Adipocyte (in vitro differentiated cells): ENCODE measurements at regions not wholly inside any gene's neighbourhood (a gene's known extent, or its start where the extent isn't known, plus 50 kb on each side); places are given as distances from the start of the nearest gene placed in this dataset.

ENCODE experiments used
- DNase-seq: peaks from one replicate; pipeline ENCODE4 v3.0.0-alpha.2; 2015; ENCODE audit warnings: low read depth
- H3K27me3 ChIP-seq: replicated peaks from 2 replicates; pipeline ENCODE4 v1.7.0; 2013; ENCODE audit warnings: mild to moderate bottlenecking, low read length, moderate library complexity; ENCODE audit not compliant: control insufficient read depth, insufficient read depth
- H3K36me3 ChIP-seq: 2 replicates; pipeline ENCODE4 v1.7.0; 2013; ENCODE audit warnings: low read length, mild to moderate bottlenecking, moderate library complexity; ENCODE audit not compliant: control insufficient read depth, insufficient read depth, severe bottlenecking
- H3K4me1 ChIP-seq: 2 replicates; pipeline ENCODE4 v1.7.0; 2013; ENCODE audit warnings: mild to moderate bottlenecking, low read length, moderate library complexity; ENCODE audit not compliant: control insufficient read depth, insufficient read depth
- H3K4me3 ChIP-seq: 2 replicates; pipeline ENCODE4 v1.7.0; 2013; ENCODE audit warnings: mild to moderate bottlenecking, low read length, moderate library complexity
- H3K9ac ChIP-seq: 2 replicates; pipeline ENCODE4 v1.7.0; 2013; ENCODE audit warnings: mild to moderate bottlenecking, low read length, moderate library complexity
- H3K9me3 ChIP-seq: 2 replicates; pipeline ENCODE4 v1.7.0; 2013; ENCODE audit warnings: mild to moderate bottlenecking, low read length, moderate library complexity; ENCODE audit not compliant: control insufficient read depth

DNA sequence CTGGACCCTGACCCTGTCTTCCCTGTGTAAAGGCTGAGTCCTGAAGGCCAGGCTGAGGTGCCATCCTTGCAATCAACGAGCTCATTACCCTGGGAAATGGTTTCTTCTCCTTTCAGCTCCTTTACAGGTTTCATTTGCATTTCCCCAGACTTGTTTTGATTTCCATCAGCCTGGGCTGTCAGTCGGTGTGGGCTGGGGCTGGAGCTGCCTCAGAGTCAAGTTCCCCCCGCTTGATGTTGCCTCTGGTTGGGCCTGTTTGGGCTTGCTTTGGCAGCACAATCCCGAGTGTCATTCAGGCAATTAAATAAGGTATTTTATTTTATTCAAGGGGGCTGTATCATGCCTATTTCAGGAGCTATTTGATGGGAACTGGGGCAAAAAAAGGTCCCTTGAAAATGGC is 424.9 kb downstream of the INSC start:
- no peaks in the 10 kb centered on the region for H3K36me3 ChIP-seq
- no peaks in the 10 kb centered on the region for H3K4me1 ChIP-seq
- H3K9ac ChIP-seq = no peak overlapping the region
- H3K9me3 ChIP-seq = peaks cover 4% of the 10 kb centered on the region
- DNase-seq = no peak
- no peaks in the 10 kb centered on the region for H3K27me3 ChIP-seq
- H3K4me3 ChIP-seq = no peak overlapping the region

DNA sequence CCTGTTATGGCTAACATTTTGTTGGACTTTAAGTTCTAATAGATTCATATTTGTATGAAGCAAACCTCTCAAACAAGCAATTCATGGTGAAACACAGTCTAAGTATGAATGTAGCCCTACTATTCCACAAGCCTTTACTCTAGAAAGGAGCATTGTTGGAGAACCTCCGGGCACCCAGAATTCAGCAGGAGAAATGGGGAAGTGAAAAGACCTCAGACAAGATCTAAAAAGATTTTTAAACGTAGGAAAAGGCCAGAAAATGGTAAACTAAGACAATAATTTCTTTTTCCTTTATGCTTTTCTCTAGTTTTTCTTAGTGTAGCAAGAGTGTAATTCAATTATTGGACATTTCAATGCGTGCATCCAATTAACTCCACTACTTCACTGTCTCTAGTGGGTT is 426.4 kb downstream of the INSC start:
- Histone ChIP-seq H3K4me3 (no peak overlapping the region), H3K9me3 (peaks cover 4% of the 10 kb centered on the region), H3K36me3 (no peaks in the 10 kb centered on the region), H3K9ac (no peak overlapping the region), H3K27me3 (no peaks in the 10 kb centered on the region), H3K4me1 (no peaks in the 10 kb centered on the region)
- DNase-seq = no peak

DNA sequence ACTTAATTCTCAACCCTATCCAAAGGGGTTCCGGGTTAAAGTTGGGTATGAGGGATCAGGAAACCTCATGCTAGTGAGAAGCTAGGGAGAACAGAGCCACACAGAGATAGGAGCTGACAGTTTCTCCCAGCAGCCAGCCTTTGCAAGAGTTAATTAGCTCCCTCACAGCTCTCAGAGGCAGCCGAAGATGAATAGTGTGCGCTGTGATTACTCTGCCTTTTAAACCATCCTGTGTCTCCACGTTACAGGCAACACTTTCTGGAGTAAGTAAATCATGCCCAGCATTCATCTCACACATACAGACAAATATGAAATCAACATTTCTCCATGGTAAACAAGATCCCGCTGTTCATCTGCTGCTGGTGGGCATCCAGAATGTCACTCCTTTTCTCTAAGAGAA is 429.6 kb downstream of the INSC start:
- Histone ChIP-seq H3K9me3 (no peaks in the 10 kb centered on the region), H3K4me3 (no peak overlapping the region), H3K4me1 (no peaks in the 10 kb centered on the region), H3K27me3 (no peaks in the 10 kb centered on the region), H3K36me3 (no peaks in the 10 kb centered on the region), H3K9ac (no peak overlapping the region)
- no peak for DNase-seq

DNA sequence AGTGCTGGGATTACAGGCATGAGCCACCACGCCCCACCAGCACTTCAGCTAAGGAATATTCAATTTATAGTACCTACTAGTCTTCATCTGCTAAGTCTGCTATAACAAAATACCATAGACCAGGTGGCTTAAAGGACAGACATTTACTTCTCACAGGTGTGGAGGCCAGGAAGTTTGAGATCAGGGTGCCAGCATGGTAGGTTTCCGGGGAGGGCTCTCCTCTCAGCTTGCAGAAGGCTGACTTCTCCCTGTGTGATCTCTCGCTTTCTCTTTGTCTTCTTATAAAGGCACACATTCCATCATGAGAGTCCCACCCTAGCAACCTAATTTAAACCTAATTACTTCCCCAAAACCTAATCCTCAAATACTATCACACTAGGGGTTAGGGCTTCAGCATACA is 433.0 kb downstream of the INSC start:
- no peaks in the 10 kb centered on the region for H3K36me3 ChIP-seq
- H3K4me3 ChIP-seq = no peak overlapping the region
- no peaks in the 10 kb centered on the region for H3K9me3 ChIP-seq
- DNase-seq = no peak
- no peak overlapping the region for H3K9ac ChIP-seq
- no peaks in the 10 kb centered on the region for H3K4me1 ChIP-seq
- no peaks in the 10 kb centered on the region for H3K27me3 ChIP-seq

DNA sequence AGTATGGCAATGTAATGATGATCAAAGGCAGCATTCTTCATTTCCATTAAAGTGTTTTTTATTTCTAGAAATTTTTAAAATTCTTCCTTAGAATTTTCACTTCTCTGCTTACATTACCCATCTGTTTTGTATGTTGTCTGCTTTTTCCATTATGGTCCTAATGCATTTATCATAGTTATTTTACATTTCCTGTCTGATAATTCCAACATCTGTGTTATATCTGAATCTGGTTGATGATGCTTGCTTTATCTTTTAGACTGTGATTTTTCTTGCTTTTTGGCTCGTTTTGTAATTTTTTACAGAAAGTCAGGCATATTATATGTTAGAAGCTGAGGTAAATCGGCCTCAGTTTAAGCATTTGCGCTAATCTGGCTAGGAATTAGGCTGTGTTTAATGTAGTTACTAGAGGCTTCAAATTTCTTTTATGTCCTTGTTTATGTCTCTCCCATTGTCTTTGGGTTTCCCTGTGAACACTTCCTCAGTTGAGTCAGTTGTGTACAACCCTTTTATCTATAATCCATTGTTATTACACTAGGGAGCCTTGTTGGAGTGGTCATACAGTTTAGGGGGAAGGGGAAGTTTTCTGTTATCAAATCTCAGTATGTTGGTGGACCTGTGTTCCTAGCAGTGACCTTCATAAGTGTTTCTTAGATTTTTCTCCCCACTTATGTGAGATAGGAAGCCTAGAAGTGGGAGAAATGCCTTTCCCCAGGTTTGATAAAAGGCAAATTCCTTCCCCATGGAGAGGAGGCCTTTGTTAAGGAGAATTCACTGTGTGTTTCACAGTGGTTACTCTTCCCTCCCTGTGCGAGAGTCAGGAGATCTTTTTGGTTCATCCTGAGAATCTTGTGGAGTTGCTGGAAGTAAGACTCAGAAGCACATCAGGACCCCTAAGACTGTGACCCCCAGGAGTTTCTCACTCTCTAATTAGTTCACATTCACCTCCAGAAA is 437.5 kb downstream of the INSC start:
- no peak for DNase-seq
- Histone ChIP-seq H3K27me3 (no peaks in the 10 kb centered on the region), H3K9me3 (no peaks in the 10 kb centered on the region), H3K9ac (no peak overlapping the region), H3K4me1 (no peaks in the 10 kb centered on the region), H3K4me3 (no peak overlapping the region), H3K36me3 (no peaks in the 10 kb centered on the region)

DNA sequence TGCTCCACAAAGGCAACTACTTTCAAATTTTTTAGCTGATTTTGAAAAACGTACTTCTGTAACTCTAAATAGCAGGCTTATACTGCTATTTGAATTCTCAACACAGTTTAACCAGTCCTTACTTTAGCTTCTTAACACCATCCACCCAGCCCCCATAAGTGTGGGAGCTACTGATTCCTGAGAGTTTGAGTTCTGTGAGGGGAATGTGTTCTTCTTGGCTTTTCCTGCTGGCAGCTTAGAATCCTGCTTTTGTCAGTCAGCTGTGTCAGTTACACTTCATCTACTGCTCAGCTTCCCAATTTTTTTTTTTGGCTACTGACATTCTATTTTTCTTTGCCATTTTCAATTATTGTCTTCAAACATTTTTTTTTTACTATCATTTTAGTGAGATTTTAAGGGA is 440.4 kb downstream of the INSC start:
- no peak overlapping the region for H3K9ac ChIP-seq
- H3K27me3 ChIP-seq = no peaks in the 10 kb centered on the region
- H3K36me3 ChIP-seq = no peaks in the 10 kb centered on the region
- no peaks in the 10 kb centered on the region for H3K4me1 ChIP-seq
- H3K9me3 ChIP-seq = no peaks in the 10 kb centered on the region
- H3K4me3 ChIP-seq = no peak overlapping the region
- no peak for DNase-seq

DNA sequence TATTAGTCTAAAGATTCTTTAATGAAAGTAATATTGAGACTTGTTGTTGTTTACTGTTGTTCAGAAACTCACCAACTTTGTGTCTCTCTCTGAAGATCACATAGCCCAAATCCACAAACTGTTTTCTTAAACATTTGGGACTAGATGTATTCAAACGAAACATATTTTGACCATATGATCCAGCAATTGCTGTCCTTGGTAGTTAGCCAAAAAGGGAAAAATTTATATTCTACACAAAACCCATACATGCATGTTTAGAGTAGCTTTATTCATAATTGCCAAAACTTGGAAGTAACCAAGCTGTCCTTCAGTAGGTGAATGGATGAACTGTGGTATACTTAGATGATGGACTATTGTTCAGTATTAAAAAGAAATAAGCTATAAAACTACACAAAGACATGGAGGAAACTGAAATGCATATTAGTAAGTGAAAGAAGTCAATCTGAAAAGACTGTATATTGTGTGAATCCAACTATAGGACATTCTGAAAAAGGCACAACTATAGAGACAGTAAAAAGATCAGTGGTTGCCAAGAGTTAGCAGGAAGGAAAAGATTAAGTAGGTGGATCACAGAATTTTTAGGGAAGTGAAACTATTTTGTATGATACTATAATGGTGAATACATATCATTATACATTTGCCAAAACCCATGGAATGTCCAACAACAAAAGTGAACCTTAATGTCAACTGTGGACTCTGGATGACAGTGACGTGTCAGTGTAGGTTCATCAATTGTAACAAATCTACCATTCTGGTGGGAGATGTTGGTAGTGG is 442.9 kb downstream of the INSC start:
- Histone ChIP-seq H3K4me3 (no peak overlapping the region), H3K9ac (no peak overlapping the region), H3K9me3 (no peaks in the 10 kb centered on the region), H3K4me1 (no peaks in the 10 kb centered on the region), H3K36me3 (no peaks in the 10 kb centered on the region), H3K27me3 (no peaks in the 10 kb centered on the region)
- DNase-seq = no peak

DNA sequence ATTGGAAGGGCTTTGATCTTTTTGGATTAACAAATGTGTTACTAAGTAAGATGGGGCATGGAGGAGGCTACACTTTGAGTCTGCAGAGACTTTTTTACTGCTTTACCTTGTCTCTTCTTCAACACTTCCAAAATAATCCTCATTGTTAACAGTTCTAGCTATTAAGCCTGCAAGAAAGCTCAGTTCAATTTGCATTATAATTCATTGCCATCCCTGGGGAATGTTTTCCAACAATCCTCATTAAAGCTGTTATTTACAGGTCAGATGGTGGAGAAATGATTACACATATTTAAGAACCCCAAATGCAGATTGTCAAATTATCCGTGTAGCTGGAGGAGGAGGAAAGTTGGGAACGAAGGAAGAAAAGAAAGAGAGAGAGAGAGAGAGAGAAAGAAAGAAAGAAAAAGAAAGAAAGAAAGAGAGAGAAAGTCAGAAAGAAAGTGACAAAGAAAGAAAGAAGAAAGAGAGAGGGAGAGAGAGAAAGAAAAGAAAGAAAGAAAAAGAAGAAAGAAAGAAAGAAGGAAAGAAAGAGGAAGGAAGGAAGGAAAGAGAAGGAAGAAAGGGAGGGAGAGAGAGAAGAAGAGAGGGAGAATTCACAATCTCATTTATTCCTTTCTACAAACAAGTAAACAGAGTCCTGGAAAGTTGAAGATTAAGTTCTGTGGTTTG is 443.9 kb downstream of the INSC start:
- H3K9me3 ChIP-seq = peaks cover 1% of the 10 kb centered on the region
- no peaks in the 10 kb centered on the region for H3K36me3 ChIP-seq
- no peak overlapping the region for H3K9ac ChIP-seq
- no peaks in the 10 kb centered on the region for H3K4me1 ChIP-seq
- H3K4me3 ChIP-seq = no peak overlapping the region
- no peak for DNase-seq
- no peaks in the 10 kb centered on the region for H3K27me3 ChIP-seq

GRCh38 chr11:15560689-15561467 is 446.2 kb downstream of the INSC start:
- no peak for DNase-seq
- Histone ChIP-seq H3K9ac (no peak overlapping the region), H3K27me3 (no peaks in the 10 kb centered on the region), H3K4me3 (no peak overlapping the region), H3K36me3 (no peaks in the 10 kb centered on the region), H3K9me3 (peaks cover 9% of the 10 kb centered on the region), H3K4me1 (no peaks in the 10 kb centered on the region)

GRCh38 chr11:15562230-15562629 is 447.5 kb downstream of the INSC start:
- Histone ChIP-seq H3K4me1 (no peaks in the 10 kb centered on the region), H3K9ac (no peak overlapping the region), H3K36me3 (no peaks in the 10 kb centered on the region), H3K9me3 (peaks cover 9% of the 10 kb centered on the region), H3K4me3 (no peak overlapping the region), H3K27me3 (no peaks in the 10 kb centered on the region)
- no peak for DNase-seq
